Mucosa of descending colon (tissue), 3 donors: ENCODE measurements at regions not wholly inside any gene's neighbourhood (a gene's known extent, or its start where the extent isn't known, plus 50 kb on each side); places are given as distances from the start of the nearest gene placed in this dataset.
"Not testable (repeated sequence)": the region's sequence is repeated elsewhere in the genome, so short reads cannot be mapped to it uniquely, and the experiment has no call there.

Experiments
- ATAC-seq: fragments of 200-7000 bp; cut with Tn5 transposase; one replicate; pipeline ENCODE4 v1.9.1; 2020; ENCODE audit warnings: mild to moderate bottlenecking, moderate library complexity
- DNase-seq, 3 donors: peaks; one replicate each; pipeline ENCODE4 v3.0.0-alpha.2; 2020
- H3K36me3 ChIP-seq: fragments of 200-600 bp; one replicate; pipeline ENCODE4 v1.8.0; 2021; ENCODE audit warnings: low read depth, mild to moderate bottlenecking
- H3K4me1 ChIP-seq: fragments of 200-600 bp; one replicate; pipeline ENCODE4 v1.8.0; 2021; ENCODE audit warnings: low read depth, mild to moderate bottlenecking
- H3K4me3 ChIP-seq: fragments of 200-600 bp; one replicate; pipeline ENCODE4 v1.8.0; 2021; ENCODE audit warnings: mild to moderate bottlenecking
- H3K9me3 ChIP-seq: fragments of 200-600 bp; one replicate; pipeline ENCODE4 v1.8.0; 2021; ENCODE audit warnings: mild to moderate bottlenecking
- CTCF ChIP-seq: fragments of 200-600 bp; IDR thresholded peaks from one replicate; pipeline ENCODE4 v1.8.0; 2022; ENCODE audit warnings: antibody characterized with exemption, mild to moderate bottlenecking
- intact Hi-C, 2 donors: fragments of 100-400 bp; cut with DNase I in 1 of 2; cut with micrococcal nuclease in 1 of 2; formaldehyde crosslinking; loops; one replicate each; pipeline versions ENCODE4 v1.11.0 to v1.11.1; 2022; cut with DNase I, micrococcal nuclease
- donor health status: DM: no; HTN: no; CAD: no; lungs with moderate emphysema.
- donor health status: DM: no; HTN: no; CAD: no.
- donor health status: DM: no; HTN: yes; CAD: no.

GRCh38 chr12:40444174-40444573 is 219.4 kb downstream of the LRRK2 start:
- Histone ChIP-seq H3K4me1 (no peaks in the 10 kb centered on the region), H3K36me3 (no peaks in the 10 kb centered on the region), H3K9me3 (no peaks in the 10 kb centered on the region), H3K4me3 (no peak overlapping the region)
- intact Hi-C loops = no loop called here
- no peak for TF ChIP-seq CTCF
- DNase-seq (no peak), ATAC-seq (no peak)

GRCh38 chr12:40446385-40446784 is 221.6 kb downstream of the LRRK2 start:
- no peak overlapping the region for H3K4me3 ChIP-seq
- no peak for ATAC-seq

GRCh38 chr12:40448523-40448922 is 223.7 kb downstream of the LRRK2 start:
- ATAC-seq, H3K9me3 ChIP-seq, H3K4me3 ChIP-seq, DNase-seq, H3K4me1 ChIP-seq, H3K36me3 ChIP-seq, intact Hi-C loops: not testable (repeated sequence)

More at GRCh38 chr12:40446385-40446784, 221.6 kb downstream of the LRRK2 start:
- no peaks in the 10 kb centered on the region for H3K9me3 ChIP-seq
- no peaks in the 10 kb centered on the region for H3K4me1 ChIP-seq
- intact Hi-C loops = no loop called here
- no peak for TF ChIP-seq CTCF
- DNase-seq = no peak
- no peaks in the 10 kb centered on the region for H3K36me3 ChIP-seq

GRCh38 chr12:40451661-40452060 is 226.9 kb downstream of the LRRK2 start:
- no peak for TF ChIP-seq CTCF
- H3K36me3 ChIP-seq = no peaks in the 10 kb centered on the region
- intact Hi-C loops = no loop called here
- DNase-seq (no peak), ATAC-seq (no peak)
- no peak overlapping the region for H3K4me3 ChIP-seq
- no peaks in the 10 kb centered on the region for H3K4me1 ChIP-seq
- no peaks in the 10 kb centered on the region for H3K9me3 ChIP-seq

- H3K4me1 ChIP-seq = no peaks in the 10 kb centered on the region
- no peaks in the 10 kb centered on the region for H3K9me3 ChIP-seq
- no peak for ATAC-seq
- intact Hi-C loops = no loop called here
- DNase-seq = no peak
- TF ChIP-seq CTCF = no peak
- H3K4me3 ChIP-seq = no peak overlapping the region
- H3K36me3 ChIP-seq = no peaks in the 10 kb centered on the region
Measured at GRCh38 chr12:40464121-40464520, 228.1 kb upstream of the CNTN1 start.

- no peaks in the 10 kb centered on the region for H3K36me3 ChIP-seq
- ATAC-seq (no peak), DNase-seq (no peak)
- intact Hi-C loops = no loop called here
- H3K9me3 ChIP-seq = no peaks in the 10 kb centered on the region
- H3K4me3 ChIP-seq = no peak overlapping the region
- H3K4me1 ChIP-seq = no peaks in the 10 kb centered on the region
- no peak for TF ChIP-seq CTCF
Measured at GRCh38 chr12:40469736-40470135, 222.5 kb upstream of the CNTN1 start.
